CD14-positive monocyte (primary cell): ENCODE measurements at regions not wholly inside any gene's neighbourhood (a gene's known extent, or its start where the extent isn't known, plus 50 kb on each side); places are given as distances from the start of the nearest gene placed in this dataset.
"Not testable (repeated sequence)": the region's sequence is repeated elsewhere in the genome, so short reads cannot be mapped to it uniquely, and the experiment has no call there.

Source experiments
- DNase-seq, 3 donors: peaks; one replicate each; pipeline ENCODE4 v3.0.0-alpha.2; 2011 to 2022
- H2AFZ ChIP-seq: 2 replicates; pipeline ENCODE4 v1.6.0; 2012; ENCODE audit warnings: mild to moderate bottlenecking, low read depth, low read length, inconsistent platforms; ENCODE audit not compliant: insufficient read depth, poor library complexity, severe bottlenecking
- H3K27ac ChIP-seq, 2 donors: 1 replicate in 1 of 2; 2 replicates in 1 of 2; pipeline ENCODE4 v1.5.1; 2012 to 2013; ENCODE audit warnings: low read length in 2 of 2, control low read depth in 1 of 2, inconsistent platforms in 1 of 2, low read depth in 1 of 2, mild to moderate bottlenecking in 1 of 2
- H3K27me3 ChIP-seq, 2 donors: one replicate each; pipeline versions ENCODE4 v1.6.0 to v1.6.1; 2011 to 2013; ENCODE audit warnings: low read length in 2 of 2; ENCODE audit not compliant: control insufficient read depth in 2 of 2, insufficient read depth in 2 of 2
- H3K36me3 ChIP-seq, 2 donors: replicated peaks in 1 of 2; 1 replicate in 1 of 2; 2 replicates in 1 of 2; pipeline versions ENCODE4 v1.5.1 to v1.6.1; 2012 to 2013; ENCODE audit warnings: low read length in 2 of 2, control low read depth in 1 of 2, inconsistent platforms in 1 of 2, mild to moderate bottlenecking in 1 of 2; ENCODE audit not compliant: insufficient read depth in 2 of 2, control insufficient read depth in 1 of 2
- H3K4me1 ChIP-seq, 2 donors: 1 replicate in 1 of 2; 2 replicates in 1 of 2; pipeline versions ENCODE4 v1.5.1 to v1.6.1; 2012 to 2013; ENCODE audit warnings: low read length in 2 of 2, control low read depth in 1 of 2, inconsistent platforms in 1 of 2, mild to moderate bottlenecking in 1 of 2, moderate library complexity in 1 of 2; ENCODE audit not compliant: insufficient read depth in 2 of 2, control insufficient read depth in 1 of 2
- H3K4me2 ChIP-seq: replicated peaks from 2 replicates; pipeline ENCODE3; 2012; ENCODE audit warnings: low read length, moderate library complexity, mild to moderate bottlenecking; ENCODE audit not compliant: poor library complexity, severe bottlenecking; ENCODE audit errors: extremely low read depth
- H3K4me3 ChIP-seq, 3 experiments: fragments of 200-600 bp in 1 of 3; sonication (generic) in 1 of 3; replicated peaks in 1 of 3; 1 replicate in 2 of 3; 2 replicates in 1 of 3; pipeline ENCODE4 v1.5.1; 2011 to 2013; ENCODE audit warnings: low read length in 3 of 3, mild to moderate bottlenecking in 3 of 3, control low read depth in 2 of 3, low read depth in 2 of 3, inconsistent platforms in 1 of 3, moderate library complexity in 1 of 3
- H3K79me2 ChIP-seq: 2 replicates; pipeline ENCODE4 v1.6.0; 2012; ENCODE audit warnings: mild to moderate bottlenecking, control low read depth, inconsistent platforms, low read length, moderate library complexity; ENCODE audit not compliant: insufficient read depth
- H3K9ac ChIP-seq: 2 replicates; pipeline ENCODE4 v1.6.0; 2017; ENCODE audit warnings: low read length, mild to moderate bottlenecking; ENCODE audit not compliant: insufficient read depth, poor library complexity, severe bottlenecking
- H3K9me3 ChIP-seq, 2 donors: replicated peaks in 1 of 2; 1 replicate in 1 of 2; 2 replicates in 1 of 2; pipeline versions ENCODE4 v1.5.1 to v1.6.1; 2012 to 2013; ENCODE audit warnings: low read length in 2 of 2, control low read depth in 1 of 2; ENCODE audit not compliant: control insufficient read depth in 1 of 2, insufficient read depth in 1 of 2
- H4K20me1 ChIP-seq: 2 replicates; pipeline ENCODE4 v1.6.0; 2012; ENCODE audit warnings: mild to moderate bottlenecking, low read length, control low read depth, moderate library complexity; ENCODE audit not compliant: insufficient read depth
- H3K27ac Mint-ChIP-seq, 7 donors: one replicate each; pipeline ENCODE4 v1.8.0; 2020; ENCODE audit warnings: mild to moderate bottlenecking in 7 of 7, mixed read lengths in 7 of 7, moderate library complexity in 6 of 7, inconsistent platforms in 2 of 7
- H3K27me3 Mint-ChIP-seq, 3 donors: one replicate each; pipeline ENCODE4 v1.8.0; 2021 to 2022; ENCODE audit warnings: low read depth in 3 of 3, mild to moderate bottlenecking in 3 of 3, mixed read lengths in 3 of 3, moderate library complexity in 3 of 3, inconsistent platforms in 1 of 3
- H3K36me3 Mint-ChIP-seq, 2 donors: one replicate each; pipeline ENCODE4 v1.8.0; 2020; ENCODE audit warnings: mixed read lengths in 2 of 2, inconsistent platforms in 1 of 2, mild to moderate bottlenecking in 1 of 2
- H3K4me1 Mint-ChIP-seq: one replicate; pipeline ENCODE4 v1.8.0; 2020; ENCODE audit warnings: mild to moderate bottlenecking, mixed read lengths
- H3K4me3 Mint-ChIP-seq, 2 donors: one replicate each; pipeline ENCODE4 v1.8.0; 2020; ENCODE audit warnings: mild to moderate bottlenecking in 2 of 2, mixed read lengths in 2 of 2, moderate library complexity in 1 of 2
- H3K9me3 Mint-ChIP-seq, 7 donors: one replicate each; pipeline ENCODE4 v1.8.0; 2020 to 2022; ENCODE audit warnings: mixed read lengths in 7 of 7, mild to moderate bottlenecking in 6 of 7, moderate library complexity in 6 of 7, inconsistent platforms in 2 of 7
- WGBS: methylation state at CpG from one replicate; pipeline ENCODE4 v1.1.5; 2013; ENCODE audit warnings: missing lambda C conversion rate; ENCODE audit not compliant: insufficient coverage; 5-methylcytosine and 5-hydroxymethylcytosine counted together
- intact Hi-C, 2 donors: fragments of 100-400 bp; cut with micrococcal nuclease; formaldehyde crosslinking; loops; one replicate each; pipeline versions ENCODE4 v1.15.0 to v1.15.1; 2023

- H3K36me3 ChIP-seq, H3K36me3 Mint-ChIP-seq, H3K4me2 ChIP-seq, H3K27ac Mint-ChIP-seq, H3K27ac ChIP-seq, H3K9me3 ChIP-seq, H3K27me3 Mint-ChIP-seq, H3K4me1 ChIP-seq, H4K20me1 ChIP-seq, H3K4me3 ChIP-seq, H3K4me1 Mint-ChIP-seq, H3K9me3 Mint-ChIP-seq, DNase-seq, H3K4me3 Mint-ChIP-seq, H2AFZ ChIP-seq, intact Hi-C loops, H3K9ac ChIP-seq, H3K27me3 ChIP-seq, H3K79me2 ChIP-seq: not testable (repeated sequence)
- WGBS, result 88% methylated on average over 11 of the region's 17 CpGs
Measured at GRCh38 chr17:20866444-20867209, 176.2 kb downstream of the USP22 start.

GRCh38 chr17:20867436-20867937, 175.3 kb downstream of the USP22 start:
- intact Hi-C loops, H3K9ac ChIP-seq, H3K27ac ChIP-seq, H3K4me3 Mint-ChIP-seq, H3K4me3 ChIP-seq, H4K20me1 ChIP-seq, H3K36me3 ChIP-seq, H3K4me1 Mint-ChIP-seq, H3K27me3 ChIP-seq, H3K9me3 Mint-ChIP-seq, H3K4me2 ChIP-seq, H3K4me1 ChIP-seq, H3K27ac Mint-ChIP-seq, H2AFZ ChIP-seq, H3K36me3 Mint-ChIP-seq, H3K79me2 ChIP-seq, DNase-seq, H3K9me3 ChIP-seq, H3K27me3 Mint-ChIP-seq: not testable (repeated sequence)
- 62% methylated on average over 2 of the region's 6 CpGs for WGBS

- H3K9me3 ChIP-seq, H3K4me3 Mint-ChIP-seq, DNase-seq, H3K27me3 ChIP-seq, H3K27ac ChIP-seq, intact Hi-C loops, H2AFZ ChIP-seq, H3K4me1 Mint-ChIP-seq, H3K27ac Mint-ChIP-seq, H3K4me1 ChIP-seq, H3K36me3 ChIP-seq, H4K20me1 ChIP-seq, H3K9me3 Mint-ChIP-seq, H3K27me3 Mint-ChIP-seq, H3K4me3 ChIP-seq, H3K4me2 ChIP-seq, H3K36me3 Mint-ChIP-seq, H3K9ac ChIP-seq, H3K79me2 ChIP-seq: not testable (repeated sequence)
- WGBS, result 93% methylated on average over 23 of the region's 25 CpGs
Measured at GRCh38 chr17:20867938-20868661, 174.7 kb downstream of the USP22 start.

- H3K27me3 ChIP-seq, H3K4me2 ChIP-seq, H3K27me3 Mint-ChIP-seq, H3K79me2 ChIP-seq, H3K36me3 Mint-ChIP-seq, H3K9me3 ChIP-seq, DNase-seq, H3K27ac Mint-ChIP-seq, H3K36me3 ChIP-seq, H3K27ac ChIP-seq, H3K4me1 Mint-ChIP-seq, H3K4me1 ChIP-seq, H3K9ac ChIP-seq, H3K4me3 Mint-ChIP-seq, H3K9me3 Mint-ChIP-seq, H2AFZ ChIP-seq, H4K20me1 ChIP-seq, H3K4me3 ChIP-seq, intact Hi-C loops: not testable (repeated sequence)
- 90% methylated on average over 8 of the region's 8 CpGs for WGBS
Measured at GRCh38 chr17:20868662-20869007, 174.2 kb downstream of the USP22 start.
